Hepatic stellate cell (primary cell): ENCODE measurements at regions not wholly inside any gene's neighbourhood (a gene's known extent, or its start where the extent isn't known, plus 50 kb on each side); places are given as distances from the start of the nearest gene placed in this dataset.

Experiments
- DNase-seq: peaks from one replicate; pipeline ENCODE4 v3.0.0; 2011; ENCODE audit warnings: low spot score

DNA sequence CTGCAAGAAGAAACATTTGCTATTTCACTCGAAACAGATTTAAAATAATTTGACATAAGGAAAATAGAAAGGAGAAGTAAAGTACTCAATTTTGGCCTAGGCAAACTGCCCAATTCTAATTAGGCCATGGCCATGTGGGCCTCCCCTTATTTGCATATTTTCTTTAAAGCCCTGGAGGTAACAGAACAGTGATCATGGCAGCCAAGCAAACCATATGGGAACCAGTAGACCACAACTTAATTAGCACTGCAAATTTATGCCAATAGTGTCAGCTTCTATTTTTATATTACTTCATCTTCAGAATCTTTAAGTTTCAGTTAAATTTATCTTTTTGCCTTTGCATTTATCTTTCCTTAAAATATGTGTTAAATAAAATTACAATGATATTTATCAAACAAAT lies 63.3 kb upstream of the THSD7A start:
- no peak for DNase-seq

DNA sequence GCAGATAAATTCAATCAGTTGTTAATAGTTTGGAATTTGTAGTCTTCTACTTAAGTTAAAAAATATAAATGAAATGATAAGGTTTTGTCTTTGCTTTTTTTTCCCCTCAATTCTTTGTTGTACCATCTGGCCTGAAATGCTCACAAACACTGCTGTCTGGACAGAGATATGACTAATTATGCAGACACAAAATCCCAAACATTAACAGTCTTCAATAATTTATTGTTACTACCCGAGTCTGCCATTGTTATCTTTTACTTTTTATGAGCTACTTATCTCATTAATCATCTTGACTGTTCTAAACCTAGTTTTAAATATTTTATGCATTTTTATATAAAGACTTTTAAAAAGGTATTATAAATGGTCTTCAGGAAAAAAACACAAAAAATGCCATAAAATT lies 64.7 kb upstream of the THSD7A start:
- no peak for DNase-seq

DNA sequence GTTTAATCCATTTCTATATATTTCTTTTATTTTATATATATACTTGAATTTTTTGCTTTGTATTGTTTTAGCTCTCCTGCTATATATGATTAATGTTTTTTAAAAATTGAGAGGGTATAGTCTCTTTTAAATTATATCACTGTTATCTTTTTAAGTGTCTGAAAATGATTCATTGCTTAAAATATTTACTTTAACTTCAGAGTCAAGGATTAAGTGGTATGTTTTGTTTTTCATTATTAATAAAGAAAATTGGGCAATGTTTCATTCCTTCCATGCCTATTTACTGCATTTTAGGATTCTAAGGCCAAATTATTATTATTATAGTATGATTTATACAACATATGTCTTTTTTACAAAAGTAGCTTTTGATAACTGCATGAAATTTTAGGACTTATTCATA lies 67.2 kb upstream of the THSD7A start:
- DNase-seq = no peak

DNA sequence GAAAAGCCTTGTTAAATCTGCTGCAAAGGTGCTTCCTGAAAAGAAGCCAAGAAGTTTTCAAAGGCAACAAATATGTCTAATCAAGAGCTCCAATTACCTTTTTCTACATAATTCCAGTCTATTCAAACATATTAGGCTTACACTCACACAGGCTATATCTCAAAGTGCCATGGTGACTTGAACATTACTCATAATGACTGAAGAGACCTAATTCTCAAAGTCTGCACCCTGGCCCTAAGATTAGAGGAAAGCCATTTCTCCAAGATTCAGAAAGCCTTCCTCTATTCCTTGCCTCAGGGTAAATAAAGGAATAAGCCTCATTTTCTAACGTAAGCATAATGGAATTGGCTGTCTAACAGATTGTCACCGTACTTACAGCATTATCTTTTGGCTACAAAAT lies 78.3 kb upstream of the THSD7A start:
- DNase-seq = no peak

DNA sequence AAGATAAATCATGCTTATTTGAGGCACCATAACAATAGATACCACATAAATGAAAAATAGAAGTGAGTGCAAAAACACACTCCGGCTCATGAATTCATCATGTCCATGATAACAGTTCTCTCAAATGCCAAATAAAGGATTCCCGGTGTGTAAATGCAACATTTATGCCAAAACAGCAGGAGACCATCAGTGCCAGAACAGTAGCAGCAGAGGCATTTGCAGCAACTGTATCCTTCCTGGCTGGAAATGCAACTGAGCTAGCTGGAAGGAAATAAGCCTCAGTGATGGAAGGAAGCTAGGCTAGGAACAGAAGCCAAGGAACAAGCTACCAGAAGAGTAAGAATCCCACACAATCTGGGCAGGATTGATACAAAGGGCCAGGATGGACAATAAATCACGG lies 79.9 kb upstream of the THSD7A start:
- DNase-seq = no peak

DNA sequence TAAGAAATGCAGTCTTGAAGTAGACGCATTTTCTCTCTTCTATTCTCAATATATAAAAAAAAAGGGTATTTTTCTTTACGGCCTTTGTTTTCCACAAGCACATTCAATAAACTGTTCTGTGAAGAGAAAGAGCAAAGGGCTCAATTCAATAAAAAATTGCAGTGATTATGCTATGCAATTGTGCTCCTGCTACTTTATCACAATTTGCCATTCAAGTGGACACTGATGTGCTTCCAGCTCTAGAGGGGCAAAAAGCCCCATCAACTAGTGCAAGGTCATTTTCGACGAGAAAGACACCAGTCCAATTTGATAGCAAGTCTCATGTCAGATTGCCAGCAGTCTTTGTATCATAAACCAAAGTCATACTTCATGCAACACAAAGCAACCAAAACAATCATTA lies 82.6 kb upstream of the THSD7A start:
- DNase-seq = no peak

DNA sequence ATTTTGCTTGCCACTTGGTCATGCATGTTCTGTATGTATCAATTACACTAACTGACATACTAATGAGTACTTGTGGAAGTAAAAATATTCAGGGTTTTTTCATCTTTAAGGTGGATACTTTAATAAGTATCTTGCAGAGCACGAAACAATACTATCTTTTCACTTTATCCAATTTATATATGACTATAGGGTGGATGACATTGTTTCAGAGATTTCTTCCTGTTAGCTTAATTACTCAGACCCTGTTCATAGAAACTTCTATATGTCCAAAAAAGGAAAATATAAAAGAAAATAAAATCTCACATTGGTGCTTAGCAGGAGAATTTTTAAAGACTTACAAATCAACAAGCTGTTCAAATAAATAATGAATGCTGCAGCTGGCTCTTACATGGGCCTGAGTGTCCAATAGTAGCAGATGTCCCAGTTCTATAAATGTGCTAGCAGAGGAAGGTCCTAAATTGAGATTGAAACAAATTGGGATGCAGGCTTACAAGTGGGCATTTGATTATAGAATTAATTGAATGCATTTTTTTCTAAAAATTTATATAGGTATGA lies 91.5 kb upstream of the THSD7A start:
- no peak for DNase-seq

DNA sequence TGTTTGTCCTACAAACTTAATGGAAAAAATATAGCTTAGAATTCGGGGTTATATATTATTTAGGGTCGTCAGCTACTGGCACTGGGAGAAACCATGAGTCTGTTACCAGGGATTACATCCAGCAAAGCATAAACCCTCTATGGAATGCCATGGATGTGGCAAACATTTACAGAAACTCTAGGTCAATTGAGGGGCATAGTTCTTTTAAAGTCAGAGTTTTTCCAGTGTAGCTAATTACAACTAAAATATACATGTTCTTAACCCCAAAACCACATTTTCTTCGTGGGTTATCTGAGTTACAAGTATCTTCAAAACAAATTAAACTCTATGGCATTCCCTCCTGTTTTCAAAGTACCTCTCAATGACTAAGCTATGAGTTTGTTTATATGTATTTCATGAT lies 99.3 kb upstream of the THSD7A start:
- DNase-seq = no peak

DNA sequence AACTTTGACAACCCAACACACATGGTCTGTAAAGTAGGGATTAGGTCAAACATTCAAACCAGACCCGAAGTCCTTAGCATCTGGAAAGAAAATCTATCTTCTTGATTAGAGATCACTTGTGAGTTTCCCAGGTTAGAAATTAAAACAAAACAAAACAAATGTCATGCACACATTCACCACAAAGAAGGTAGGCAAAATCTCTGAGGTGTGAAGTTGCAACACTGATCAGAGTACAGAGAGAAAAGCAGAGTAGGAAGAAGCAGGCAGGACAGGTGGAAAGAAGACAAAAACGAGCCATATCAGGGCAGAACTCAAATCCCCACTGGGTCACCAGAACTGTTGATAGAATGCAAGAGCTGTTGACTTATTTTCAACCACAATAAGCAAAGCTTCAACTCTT lies 102.8 kb upstream of the THSD7A start:
- no peak for DNase-seq

DNA sequence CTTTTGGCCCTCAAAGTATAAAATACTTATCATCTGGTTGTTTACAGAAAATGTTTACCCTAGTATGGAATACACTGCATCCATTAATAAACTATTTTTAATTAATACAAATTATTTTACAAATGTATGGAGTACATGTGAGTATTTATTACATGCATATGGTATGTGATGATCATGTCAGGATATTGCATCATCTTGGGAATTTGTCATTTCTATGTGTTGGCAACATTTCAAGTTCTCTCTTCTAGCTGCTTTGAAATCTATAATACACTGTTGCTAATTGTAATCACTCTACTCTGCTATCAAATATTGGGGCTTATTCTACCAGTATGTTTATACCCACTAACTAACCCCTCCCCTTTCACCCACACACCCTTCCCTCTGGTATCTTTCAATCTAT lies 103.9 kb upstream of the THSD7A start:
- no peak for DNase-seq

DNA sequence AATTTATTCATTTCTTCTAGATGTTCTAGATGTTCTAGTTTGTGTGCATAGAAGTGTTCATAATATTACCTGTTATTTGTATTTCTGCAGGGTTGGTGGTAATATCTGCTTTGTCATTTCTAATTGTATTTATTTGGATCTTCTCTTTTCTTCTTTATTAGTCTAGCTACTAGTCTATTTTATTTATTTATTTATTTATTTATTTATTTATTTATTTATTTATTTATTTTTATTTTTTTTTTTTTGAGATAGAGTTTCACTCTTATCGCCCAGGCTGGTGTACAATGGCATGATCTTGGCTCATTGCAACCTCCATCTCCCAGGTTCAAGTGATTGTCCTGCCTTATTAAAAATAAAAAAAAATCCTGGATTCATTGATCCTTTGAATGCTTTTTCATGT lies 114.8 kb upstream of the THSD7A start:
- no peak for DNase-seq

DNA sequence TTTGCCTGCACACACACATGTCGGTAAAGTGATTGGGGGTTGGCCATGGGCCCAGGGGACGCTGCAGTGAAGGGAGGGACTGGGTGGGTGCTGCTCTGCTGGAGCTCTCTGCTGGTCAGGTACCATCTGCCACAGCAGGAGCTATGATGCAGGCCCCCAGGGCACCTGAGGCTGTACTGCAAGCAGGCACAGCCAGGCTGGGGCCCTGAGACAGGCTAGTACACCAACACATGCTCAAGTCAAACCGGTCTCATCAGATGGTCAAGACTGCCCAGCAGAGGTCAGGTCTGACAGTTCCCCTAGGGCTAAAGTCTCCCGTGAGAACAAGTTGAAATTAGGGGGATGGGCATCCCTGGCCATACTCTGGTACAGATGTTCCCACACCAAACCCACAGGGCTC lies 118.3 kb upstream of the THSD7A start:
- no peak for DNase-seq

DNA sequence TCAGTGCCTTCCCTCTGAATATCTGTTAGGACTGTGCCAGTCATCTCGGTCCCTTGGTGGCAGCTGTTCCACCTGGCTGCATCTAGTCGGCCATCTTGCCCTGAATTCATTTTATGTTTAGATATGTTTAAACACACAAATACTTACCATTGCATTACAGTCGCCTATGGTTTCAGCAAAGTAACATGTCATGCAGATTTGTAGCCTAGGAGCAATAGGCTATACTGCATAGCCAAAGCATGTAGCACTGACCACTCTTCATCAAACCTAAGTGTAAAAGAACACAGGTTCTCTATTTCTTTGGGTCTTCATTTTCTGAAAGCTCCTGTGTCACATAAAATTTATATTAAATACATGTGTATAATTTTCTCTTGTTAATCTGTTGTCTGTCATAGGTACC lies 118.9 kb upstream of the THSD7A start:
- DNase-seq = no peak

DNA sequence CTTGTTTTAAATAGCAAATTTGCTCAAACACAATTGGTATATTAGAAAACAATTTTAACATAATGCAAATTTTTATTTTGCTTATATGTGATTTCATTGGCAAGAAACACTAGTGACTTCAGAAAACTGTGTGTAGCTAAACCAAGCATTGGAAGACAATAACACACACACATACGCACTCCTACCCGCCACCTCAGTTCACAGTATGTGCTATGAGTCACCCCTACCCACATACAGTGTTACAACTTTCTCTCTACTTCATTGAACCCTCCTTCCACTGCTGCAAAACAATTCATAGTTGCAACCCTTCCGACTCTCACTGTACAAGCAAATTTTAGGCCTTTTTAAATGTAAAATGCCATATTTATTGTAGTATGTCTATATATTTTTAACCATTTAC lies 119.9 kb upstream of the THSD7A start:
- DNase-seq = no peak

DNA sequence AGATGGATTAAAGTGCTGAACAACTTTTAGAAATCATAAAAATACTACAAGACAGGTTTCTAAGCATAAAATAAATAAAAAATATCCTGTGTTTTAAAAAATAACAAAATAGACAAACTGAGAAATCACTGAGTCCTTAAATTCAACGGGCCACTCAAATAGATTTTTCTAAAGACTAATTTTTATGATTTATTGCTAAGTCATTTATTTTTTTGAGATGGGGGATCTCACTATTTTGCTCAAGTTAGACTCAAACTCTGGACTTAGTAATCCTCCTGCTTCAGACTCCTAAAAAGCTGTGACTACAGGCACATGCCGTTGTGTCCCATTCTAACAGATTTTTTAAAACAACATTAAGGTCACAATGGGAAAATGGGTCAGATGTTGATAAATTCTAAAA lies 121.0 kb upstream of the THSD7A start:
- DNase-seq = no peak

DNA sequence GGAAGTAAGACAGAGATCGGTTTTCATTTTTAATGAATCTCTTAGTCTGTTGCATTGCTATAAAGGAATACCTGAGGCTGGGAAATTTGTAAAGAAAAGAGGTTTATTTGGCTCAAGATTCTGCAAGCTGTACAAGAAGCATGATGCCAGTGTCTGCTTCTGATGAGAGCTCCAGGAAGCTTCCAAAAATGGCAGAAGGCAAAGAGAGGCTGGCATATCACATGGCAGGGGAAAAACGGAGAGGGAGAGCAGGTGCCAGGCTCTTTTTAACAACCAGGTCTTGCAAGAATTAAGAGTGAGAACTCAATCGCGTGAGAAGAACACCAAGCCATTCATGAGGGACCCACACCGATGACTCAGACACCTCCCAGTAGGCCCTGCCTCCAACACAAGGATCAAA lies 125.0 kb upstream of the THSD7A start:
- DNase-seq = no peak

DNA sequence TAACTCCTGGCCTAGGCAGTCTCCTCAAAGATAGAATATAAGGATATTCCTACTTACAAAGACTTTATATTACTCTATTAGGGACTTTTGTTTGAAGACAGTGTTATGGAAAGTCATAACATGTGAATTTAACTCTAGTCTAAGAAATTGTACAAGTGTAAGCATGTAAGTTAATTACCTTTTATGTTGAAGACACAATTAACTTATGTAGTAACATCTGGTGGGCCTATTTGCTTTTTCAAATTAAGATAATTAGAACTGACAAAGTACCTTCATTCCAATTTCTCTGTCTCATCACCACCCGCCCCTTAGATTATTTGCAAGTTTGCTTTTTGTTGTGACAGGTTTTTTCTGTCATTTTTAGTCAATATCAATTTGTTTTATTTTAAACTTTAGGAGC lies 126.0 kb upstream of the THSD7A start:
- DNase-seq = no peak

DNA sequence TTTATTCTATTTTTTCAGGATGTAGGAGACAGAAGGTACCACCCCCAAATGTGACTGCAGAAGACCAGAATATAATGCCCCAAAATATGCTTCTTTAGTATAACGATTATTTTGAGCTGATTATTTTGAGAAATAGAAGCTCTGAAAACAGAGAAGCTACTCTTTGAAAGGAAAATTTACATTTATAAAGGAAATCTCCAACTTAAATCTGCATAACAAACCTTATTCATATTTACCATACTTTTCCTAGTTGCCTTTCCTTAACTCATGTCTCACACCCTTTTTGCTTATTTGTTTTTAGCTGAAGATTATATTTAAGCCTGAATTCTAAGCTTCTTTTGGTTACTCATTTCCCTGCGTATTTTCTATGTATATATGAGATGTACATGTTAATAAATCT lies 127.1 kb upstream of the THSD7A start:
- no peak for DNase-seq

DNA sequence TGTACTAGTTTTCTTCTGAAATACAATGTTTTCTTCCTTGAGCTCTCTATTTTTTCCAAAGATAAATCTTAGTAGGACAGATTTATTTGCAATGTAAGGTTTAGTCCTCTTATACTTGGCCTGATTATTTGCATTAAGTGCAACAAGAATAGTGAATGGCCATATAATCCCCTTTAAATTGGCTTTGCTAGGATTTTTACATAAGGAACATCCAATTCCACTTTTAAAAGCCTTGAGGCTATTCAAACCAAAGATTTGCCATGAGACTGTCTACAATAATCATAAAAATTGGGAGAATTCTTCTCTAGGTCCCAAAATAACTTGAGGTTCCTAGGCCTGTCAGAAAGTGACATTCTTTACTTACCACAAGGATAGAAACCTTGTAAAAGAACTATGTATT lies 128.6 kb upstream of the THSD7A start:
- DNase-seq = no peak

DNA sequence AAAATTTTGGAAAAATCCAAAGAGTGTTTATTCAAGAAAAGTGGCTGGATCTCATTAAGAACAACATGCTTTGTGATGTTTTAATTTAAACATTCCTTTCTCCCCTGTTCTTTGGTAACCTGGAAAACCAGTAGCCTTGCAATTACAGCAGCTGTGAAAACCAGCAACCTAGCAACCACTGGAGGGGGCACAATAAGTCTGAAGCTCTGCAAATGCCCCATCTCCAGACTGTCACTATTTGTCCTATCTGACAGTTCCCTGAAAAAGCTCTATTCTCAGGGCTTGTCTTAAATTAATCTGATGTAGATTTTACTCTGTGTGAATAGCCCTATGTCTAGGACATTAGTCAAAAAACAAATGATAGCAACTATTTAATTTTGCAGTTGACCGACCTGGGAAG lies 137.6 kb upstream of the THSD7A start:
- DNase-seq = no peak

DNA sequence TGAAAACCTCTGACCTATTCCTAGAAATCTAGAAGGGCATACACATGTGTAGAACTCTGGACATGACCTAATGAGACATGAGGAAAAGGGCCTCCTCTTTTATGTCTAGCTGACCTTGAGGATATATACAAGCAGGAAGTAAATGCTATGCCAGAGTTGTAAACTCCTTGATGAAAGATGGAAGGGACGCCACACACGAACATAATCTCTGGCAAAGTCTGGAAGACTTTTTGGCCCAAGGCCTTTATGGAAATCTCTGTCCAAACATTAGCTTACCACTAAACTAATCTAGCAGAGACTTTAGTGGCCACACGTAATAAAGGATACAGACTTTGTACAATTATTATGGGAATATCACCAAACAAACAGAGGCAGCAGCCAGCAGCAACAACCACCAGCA lies 138.1 kb upstream of the THSD7A start:
- DNase-seq = no peak

DNA sequence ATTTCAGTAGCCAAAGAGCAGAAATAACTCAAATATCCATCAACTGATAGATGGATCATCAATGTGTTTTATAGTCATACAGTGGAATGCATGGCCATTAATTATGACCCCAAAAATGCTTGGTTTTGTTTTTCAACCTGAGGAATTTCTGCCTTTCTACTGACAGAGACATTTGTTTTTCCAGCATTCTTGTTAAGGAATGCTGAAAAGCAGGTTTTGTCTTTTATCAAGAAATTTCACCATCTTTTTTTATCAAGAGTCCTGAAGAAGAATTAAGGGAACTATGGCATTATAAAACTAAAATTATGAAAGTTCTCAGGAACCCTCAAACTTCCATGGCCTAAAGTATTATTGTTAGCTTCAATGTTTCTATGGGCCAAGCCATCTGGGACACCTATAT lies 153.4 kb upstream of the THSD7A start:
- DNase-seq = no peak

DNA sequence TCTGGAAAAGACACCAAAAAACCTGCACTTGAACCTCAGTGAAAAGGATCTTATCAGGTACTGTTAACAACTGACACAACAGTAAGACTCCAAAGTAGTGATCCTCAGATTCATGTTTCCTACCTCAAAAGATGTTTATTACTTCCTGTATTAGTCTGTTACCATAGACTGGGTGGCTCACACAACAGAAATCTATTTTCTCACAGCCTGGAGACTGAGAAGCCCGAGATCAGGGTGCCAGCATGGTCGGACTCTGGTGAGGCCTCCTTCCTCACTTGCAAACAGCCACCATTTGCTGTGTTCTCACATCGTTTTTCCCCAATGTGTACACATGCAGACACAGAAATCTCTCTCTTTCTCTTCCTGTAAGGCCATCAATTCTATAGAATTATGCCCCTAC lies 154.0 kb upstream of the THSD7A start:
- no peak for DNase-seq

DNA sequence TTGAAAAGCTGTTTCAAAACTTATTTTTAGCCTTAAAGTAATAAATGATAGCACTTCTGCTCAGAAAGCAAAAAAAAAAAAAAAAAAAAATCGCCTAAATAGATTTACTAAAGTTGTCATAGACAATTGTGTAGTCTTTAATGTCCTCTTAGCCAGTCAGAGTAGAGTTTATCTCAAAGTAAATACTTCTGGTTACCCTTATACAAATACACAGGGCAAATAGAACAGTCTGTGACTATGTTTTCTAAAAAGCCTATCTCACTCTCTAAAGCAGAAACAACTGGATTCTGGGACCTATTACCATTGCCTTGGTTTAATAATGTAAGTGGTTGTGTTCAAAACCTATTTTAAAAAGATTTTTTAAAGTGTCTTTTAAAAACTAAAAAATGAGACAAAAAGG lies 156.2 kb upstream of the THSD7A start:
- no peak for DNase-seq

DNA sequence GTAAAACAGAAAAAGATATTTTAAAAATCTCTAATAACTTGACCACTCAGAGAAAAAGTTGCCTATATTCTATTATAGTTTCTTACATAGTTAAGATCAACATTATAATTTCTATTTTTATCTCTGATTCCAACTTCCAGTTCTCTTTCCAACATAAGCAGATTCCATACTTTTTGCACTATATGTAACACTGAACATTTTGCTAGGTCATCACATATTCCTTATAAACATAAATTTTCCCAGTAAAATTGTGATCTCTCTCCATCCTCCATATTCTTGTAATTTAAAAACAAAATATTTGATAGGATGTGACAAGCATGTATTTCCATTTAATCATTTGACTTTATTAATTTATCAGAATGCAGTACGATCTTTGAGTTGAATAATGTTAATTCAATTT lies 170.4 kb upstream of the THSD7A start:
- DNase-seq = no peak
